HUES6 (cell line): ENCODE measurements at regions not wholly inside any gene's neighbourhood (a gene's known extent, or its start where the extent isn't known, plus 50 kb on each side); places are given as distances from the start of the nearest gene placed in this dataset.

Experiments used
- H3K27ac ChIP-seq: 2 replicates; pipeline ENCODE4 v1.7.0; 2013; ENCODE audit warnings: low read depth, mild to moderate bottlenecking, low read length, inconsistent platforms
- H3K27me3 ChIP-seq: 2 replicates; pipeline ENCODE4 v1.6.1; 2013; ENCODE audit warnings: low read length; ENCODE audit not compliant: control insufficient read depth, insufficient read depth
- H3K36me3 ChIP-seq: 2 replicates; pipeline ENCODE4 v1.6.1; 2013; ENCODE audit warnings: low read length; ENCODE audit not compliant: control insufficient read depth, insufficient read depth
- H3K4me1 ChIP-seq: 2 replicates; pipeline ENCODE4 v1.6.1; 2013; ENCODE audit warnings: low read length; ENCODE audit not compliant: control insufficient read depth, insufficient read depth
- H3K4me3 ChIP-seq: 2 replicates; pipeline ENCODE4 v1.5.1; 2013; ENCODE audit warnings: low read depth, low read length
- H3K9ac ChIP-seq: one replicate; pipeline ENCODE4 v1.6.1; 2013; ENCODE audit warnings: mild to moderate bottlenecking, low read length
- H3K9me3 ChIP-seq: 2 replicates; pipeline ENCODE4 v1.6.1; 2013; ENCODE audit warnings: low read depth, low read length; ENCODE audit not compliant: control insufficient read depth, insufficient read depth

DNA sequence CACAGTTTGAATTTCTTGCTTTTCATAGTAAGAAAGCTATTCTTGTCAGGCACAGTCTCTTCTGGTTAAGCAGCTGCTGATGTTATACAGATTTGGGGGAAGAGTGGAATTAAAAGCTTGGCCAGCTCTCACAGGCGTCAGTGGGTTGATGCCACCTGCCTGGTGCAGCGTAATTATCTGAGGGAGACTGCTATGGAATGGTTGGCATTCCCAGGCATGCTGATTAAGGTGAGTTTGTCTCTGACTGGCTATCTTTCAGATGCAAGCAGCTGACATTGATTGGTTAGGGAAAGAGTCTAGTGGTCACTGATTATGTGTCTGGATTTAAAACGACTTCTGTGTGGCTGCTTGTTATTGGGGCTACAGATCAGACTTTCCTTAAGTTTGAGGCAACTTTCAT lies 948.4 kb downstream of the UQCRFS1 start:
- no peaks in the 10 kb centered on the region for H3K27me3 ChIP-seq
- 0 out of 2 replicates have a peak, but pooled peaks cover 4% of the 10 kb centered on the region for H3K9me3 ChIP-seq
- no peaks in the 10 kb centered on the region for H3K36me3 ChIP-seq
- H3K4me1 ChIP-seq, result no peaks in the 10 kb centered on the region
- H3K9ac ChIP-seq, result no peak overlapping the region
- H3K27ac ChIP-seq, result no peak overlapping the region
- no peak overlapping the region for H3K4me3 ChIP-seq

DNA sequence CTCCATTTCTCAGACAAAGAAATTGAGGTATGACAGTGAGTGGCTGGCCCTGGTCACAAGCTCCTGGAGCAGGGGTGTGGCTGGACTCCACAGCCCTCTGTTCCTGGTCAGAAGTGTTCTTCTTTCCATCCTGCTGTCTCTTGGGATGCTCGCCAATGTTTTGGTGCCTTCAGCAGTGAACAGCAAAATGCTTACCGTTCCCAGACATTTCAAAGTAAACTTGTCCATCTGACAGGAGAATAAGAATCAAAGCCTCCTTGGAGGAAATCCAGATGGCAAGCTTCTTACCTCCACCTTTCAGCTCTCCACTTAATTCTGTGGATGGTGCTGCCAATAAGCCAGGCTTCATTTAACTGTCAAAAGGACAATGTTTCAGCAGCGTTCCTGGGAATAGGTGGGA lies 954.1 kb downstream of the UQCRFS1 start:
- Histone ChIP-seq H3K4me1 (no peaks in the 10 kb centered on the region), H3K9ac (no peak overlapping the region), H3K27me3 (no peaks in the 10 kb centered on the region), H3K36me3 (no peaks in the 10 kb centered on the region), H3K9me3 (no peaks in the 10 kb centered on the region), H3K4me3 (no peak overlapping the region), H3K27ac (no peak overlapping the region)

DNA sequence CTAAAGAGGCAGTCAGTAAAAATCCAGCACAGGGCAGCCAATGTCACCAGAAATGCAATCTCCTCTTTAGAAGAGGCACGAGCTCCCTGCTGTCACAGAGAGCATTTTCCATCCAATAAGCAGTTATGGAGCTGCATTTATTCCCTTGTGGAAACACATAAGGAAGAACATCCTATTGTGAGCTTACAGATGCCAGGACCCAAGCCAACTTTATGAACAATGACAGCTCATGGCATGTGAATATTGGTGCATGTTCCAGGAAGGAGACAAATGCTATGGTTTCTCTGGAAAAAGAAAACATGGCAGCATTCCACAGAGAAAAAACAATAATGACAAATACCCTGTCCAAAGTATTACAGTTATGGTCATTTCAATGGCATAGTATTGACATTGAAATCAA lies 955.6 kb downstream of the UQCRFS1 start:
- Histone ChIP-seq H3K4me3 (no peak overlapping the region), H3K9me3 (no peaks in the 10 kb centered on the region), H3K27me3 (no peaks in the 10 kb centered on the region)

DNA sequence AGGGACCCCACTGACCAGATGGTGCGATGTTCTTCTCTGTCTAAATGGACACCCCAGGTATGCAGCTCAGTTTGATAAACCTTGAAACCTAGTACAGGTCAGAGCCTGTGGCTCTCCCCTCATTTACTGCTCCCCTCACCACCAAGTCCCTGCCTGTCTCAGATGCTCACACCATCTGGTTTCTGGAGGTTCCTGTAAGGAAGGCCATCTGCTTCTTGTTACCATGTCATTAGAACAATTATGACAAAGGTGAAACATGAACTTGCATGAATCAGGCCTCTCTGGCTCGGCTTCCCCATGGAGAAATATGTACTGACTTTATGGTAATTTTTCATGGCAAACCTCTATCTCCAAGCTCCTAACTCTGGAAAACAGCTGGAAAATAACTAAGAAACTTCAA lies 965.7 kb downstream of the UQCRFS1 start:
- no peaks in the 10 kb centered on the region for H3K27me3 ChIP-seq
- no peak overlapping the region for H3K9ac ChIP-seq
- no peak overlapping the region for H3K27ac ChIP-seq
- no peaks in the 10 kb centered on the region for H3K4me1 ChIP-seq
- no peaks in the 10 kb centered on the region for H3K36me3 ChIP-seq
- no peaks in the 10 kb centered on the region for H3K9me3 ChIP-seq
- no peak overlapping the region for H3K4me3 ChIP-seq

More for the DNA sequence above, 955.6 kb downstream of the UQCRFS1 start:
- H3K9ac ChIP-seq, result no peak overlapping the region
- H3K36me3 ChIP-seq, result no peaks in the 10 kb centered on the region
- H3K4me1 ChIP-seq, result no peaks in the 10 kb centered on the region
- H3K27ac ChIP-seq, result no peak overlapping the region

DNA sequence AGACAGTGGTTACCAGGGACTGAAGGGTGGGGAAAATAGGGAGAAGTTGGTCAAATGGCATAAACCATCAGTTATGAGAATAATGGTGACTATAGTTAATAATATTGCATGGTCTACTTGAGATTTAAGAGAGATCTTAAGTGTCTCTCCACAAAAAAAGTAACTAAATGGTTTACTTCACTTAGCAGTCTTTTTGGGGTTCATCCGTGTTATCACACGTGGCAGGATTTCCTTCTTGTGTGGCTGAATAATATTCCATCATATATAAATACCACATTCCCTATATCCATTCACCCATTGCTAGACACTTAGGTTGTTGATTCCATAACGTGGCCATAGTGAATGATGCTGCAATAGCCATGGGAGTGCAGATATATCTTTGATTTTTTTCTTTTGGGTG lies 967.0 kb downstream of the UQCRFS1 start:
- H3K9ac ChIP-seq, result no peak overlapping the region
- H3K27ac ChIP-seq, result no peak overlapping the region
- no peak overlapping the region for H3K4me3 ChIP-seq
- no peaks in the 10 kb centered on the region for H3K27me3 ChIP-seq
- no peaks in the 10 kb centered on the region for H3K9me3 ChIP-seq
- H3K36me3 ChIP-seq, result no peaks in the 10 kb centered on the region
- H3K4me1 ChIP-seq, result no peaks in the 10 kb centered on the region

DNA sequence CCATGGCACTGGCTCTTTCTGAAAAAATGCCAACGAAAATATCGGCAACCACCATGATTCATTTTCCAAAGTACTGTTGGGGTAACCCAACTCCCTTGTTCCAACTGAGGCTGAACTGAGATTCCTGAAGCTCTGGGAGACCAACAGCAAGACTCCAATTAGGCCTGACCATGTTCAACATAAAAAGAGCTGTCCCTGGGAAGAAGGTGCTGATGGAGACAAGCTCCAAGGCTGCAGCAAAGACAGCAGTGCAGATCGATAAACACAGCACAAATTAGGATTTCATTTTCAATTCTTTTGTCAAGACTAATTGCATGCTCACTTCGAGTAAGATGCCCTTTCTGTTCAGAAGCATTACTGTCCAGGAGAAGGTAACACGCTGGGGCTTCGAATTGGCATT lies 968.0 kb downstream of the UQCRFS1 start:
- Histone ChIP-seq H3K36me3 (no peaks in the 10 kb centered on the region), H3K4me1 (0 out of 2 replicates have a peak, but pooled peaks cover 5% of the 10 kb centered on the region), H3K27ac (no peak overlapping the region), H3K9ac (no peak overlapping the region), H3K9me3 (no peaks in the 10 kb centered on the region), H3K4me3 (no peak overlapping the region), H3K27me3 (no peaks in the 10 kb centered on the region)

DNA sequence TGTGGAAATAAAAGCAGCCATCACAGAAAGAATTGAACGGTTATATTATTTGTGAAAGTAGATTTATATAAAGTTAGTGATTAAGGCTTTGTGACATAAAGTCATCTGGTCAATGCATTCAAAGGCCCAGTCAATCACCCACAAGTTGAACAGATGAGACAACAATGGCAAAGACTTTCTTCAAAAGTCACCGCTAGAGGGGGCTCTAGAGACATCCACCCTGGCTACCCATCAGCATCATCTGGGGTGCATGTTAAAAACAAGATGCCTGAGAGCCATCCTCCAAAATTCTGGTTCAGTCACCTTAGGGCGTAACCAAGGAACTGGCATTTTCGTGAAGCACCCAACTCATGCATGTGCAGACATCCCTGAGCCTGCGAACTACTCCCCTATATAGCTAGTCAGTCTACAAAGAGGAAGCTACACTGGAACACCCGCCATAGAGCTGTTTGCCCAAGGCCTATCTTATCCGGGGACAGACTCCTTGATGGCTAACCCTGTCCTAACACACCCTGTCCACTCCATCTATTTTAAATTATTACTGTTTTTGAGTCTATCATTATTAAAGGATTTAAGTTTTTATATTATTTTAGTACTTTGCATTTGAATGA lies 970.5 kb downstream of the UQCRFS1 start:
- H3K4me3 ChIP-seq, result no peak overlapping the region

DNA sequence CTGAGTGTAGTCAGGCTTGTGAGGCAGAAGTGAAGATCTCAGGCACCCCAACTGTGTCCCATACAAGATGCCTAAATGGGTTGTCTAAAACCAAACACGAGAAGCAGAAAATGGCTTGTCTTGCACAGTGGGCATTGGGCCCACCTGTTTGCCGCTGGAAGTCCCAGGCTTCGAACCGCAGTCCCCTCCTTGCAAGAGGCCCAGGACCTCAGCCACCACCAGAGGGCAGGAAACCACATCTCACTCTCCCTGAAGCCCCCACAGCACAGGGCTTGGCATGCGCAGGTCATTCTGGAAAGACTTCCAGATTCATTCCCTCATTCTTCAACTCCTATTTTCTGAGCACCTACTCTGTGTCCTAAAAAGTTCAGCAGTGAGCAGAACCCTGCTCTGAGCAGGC lies 973.7 kb downstream of the UQCRFS1 start:
- Histone ChIP-seq H3K36me3 (no peaks in the 10 kb centered on the region), H3K4me1 (peaks cover 15% of the 10 kb centered on the region; the same call in 1 of the 2 replicates), H3K27ac (no peak overlapping the region), H3K9me3 (no peaks in the 10 kb centered on the region), H3K27me3 (no peaks in the 10 kb centered on the region), H3K4me3 (no peak overlapping the region), H3K9ac (no peak overlapping the region)

More for the DNA sequence above, 970.5 kb downstream of the UQCRFS1 start:
- H3K27me3 ChIP-seq, result no peaks in the 10 kb centered on the region
- no peak overlapping the region for H3K9ac ChIP-seq
- no peak overlapping the region for H3K27ac ChIP-seq
- H3K4me1 ChIP-seq, result 0 out of 2 replicates have a peak, but pooled peaks cover 5% of the 10 kb centered on the region
- H3K36me3 ChIP-seq, result no peaks in the 10 kb centered on the region
- H3K9me3 ChIP-seq, result no peaks in the 10 kb centered on the region

DNA sequence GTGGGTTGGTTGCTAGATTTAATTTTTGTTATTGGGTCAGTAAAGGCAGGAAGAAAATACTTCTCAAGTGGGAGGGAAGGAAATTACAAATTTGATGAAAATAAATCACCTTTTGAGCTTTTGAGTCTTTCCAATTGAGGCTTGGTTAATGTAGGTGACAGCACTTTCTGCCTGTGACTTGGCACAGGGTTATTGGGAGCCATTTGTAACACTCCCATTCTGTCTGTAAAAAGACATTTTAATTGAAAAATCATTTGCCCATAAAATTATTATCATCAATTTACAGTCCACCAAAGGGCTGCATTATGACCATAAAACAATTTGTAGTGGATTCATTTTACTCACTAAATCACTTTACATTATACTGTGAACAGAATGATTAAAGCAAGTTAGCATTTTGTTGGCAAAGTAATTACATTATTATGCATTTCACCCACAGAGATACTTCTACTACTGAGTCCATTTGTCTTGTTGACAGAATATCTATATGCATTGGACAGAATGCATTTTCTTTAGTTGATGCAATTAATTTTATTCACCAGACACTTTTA lies 974.6 kb downstream of the UQCRFS1 start:
- H3K9me3 ChIP-seq, result no peaks in the 10 kb centered on the region
- no peaks in the 10 kb centered on the region for H3K36me3 ChIP-seq
- H3K9ac ChIP-seq, result no peak overlapping the region
- no peak overlapping the region for H3K4me3 ChIP-seq
- H3K27ac ChIP-seq, result no peak overlapping the region
- H3K4me1 ChIP-seq, result peaks cover 15% of the 10 kb centered on the region; the same call in 1 of the 2 replicates
- H3K27me3 ChIP-seq, result no peaks in the 10 kb centered on the region

DNA sequence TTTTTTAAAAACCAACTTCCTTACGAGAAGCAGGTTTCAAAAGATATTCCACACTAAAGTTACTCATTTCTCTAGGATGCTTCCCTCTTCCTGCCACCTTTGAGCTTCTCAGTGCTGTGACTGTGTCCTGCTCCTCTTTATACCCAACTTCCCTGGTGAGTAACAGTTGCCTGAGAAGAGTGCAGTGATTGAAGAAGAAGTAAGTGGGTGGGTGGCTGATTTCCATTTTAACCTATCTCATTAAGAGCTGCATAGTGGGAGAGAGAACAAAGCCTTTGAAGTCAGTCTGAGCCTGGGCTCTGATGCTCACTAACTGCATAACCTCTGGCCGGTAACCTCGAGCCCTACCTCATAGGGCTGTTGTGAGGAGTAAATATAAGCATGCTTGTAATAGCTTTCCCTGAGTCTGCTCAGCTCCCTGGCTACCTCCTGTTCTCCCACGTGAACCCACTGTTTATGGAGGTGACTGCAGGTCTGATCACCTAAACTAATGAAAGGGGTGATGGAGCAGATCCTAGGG lies 977.3 kb downstream of the UQCRFS1 start:
- no peaks in the 10 kb centered on the region for H3K36me3 ChIP-seq
- peaks cover 15% of the 10 kb centered on the region; the same call in 1 of the 2 replicates for H3K4me1 ChIP-seq
- no peaks in the 10 kb centered on the region for H3K27me3 ChIP-seq
- no peak overlapping the region for H3K4me3 ChIP-seq
- no peak overlapping the region for H3K27ac ChIP-seq
- H3K9me3 ChIP-seq, result no peaks in the 10 kb centered on the region
- no peak overlapping the region for H3K9ac ChIP-seq

DNA sequence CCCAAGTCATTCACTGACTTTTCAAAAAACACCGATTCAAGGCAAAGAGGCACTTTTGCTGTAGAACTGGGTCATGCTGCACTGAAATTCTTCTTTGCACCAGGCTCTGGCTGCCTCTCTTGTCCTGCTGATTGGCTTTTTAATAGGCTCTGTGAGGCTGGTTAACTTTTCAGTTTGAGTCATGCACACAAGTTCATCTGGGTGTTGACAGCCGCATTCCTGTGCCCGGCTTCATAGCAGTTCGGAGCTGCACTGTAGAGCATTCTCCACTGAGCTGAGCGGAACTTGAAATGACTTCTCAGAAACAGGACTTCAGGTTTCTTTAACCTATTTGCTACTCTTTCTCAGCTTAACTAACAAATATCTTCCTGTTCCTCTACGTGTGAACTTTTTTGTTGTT lies 978.3 kb downstream of the UQCRFS1 start:
- Histone ChIP-seq H3K9ac (no peak overlapping the region), H3K9me3 (no peaks in the 10 kb centered on the region), H3K27ac (no peak overlapping the region), H3K36me3 (no peaks in the 10 kb centered on the region), H3K27me3 (no peaks in the 10 kb centered on the region), H3K4me3 (no peak overlapping the region), H3K4me1 (peaks cover 10% of the 10 kb centered on the region; the same call in 1 of the 2 replicates)
